Activated naive CD4-positive, alpha-beta T cell treated with anti-CD3 and anti-CD28 coated beads, Interleukin-2, amount 50 U/mL, for 72 hours (primary cell): ENCODE measurements at regions not wholly inside any gene's neighbourhood (a gene's known extent, or its start where the extent isn't known, plus 50 kb on each side); places are given as distances from the start of the nearest gene placed in this dataset.

ENCODE experiments used
- ATAC-seq, 2 donors: fragments of 150-1000 bp; cut with Tn5 transposase; 2 replicates each; pipeline ENCODE4 v1.10.0; 2021; ENCODE audit warnings: mild to moderate bottlenecking in 2 of 2, moderate library complexity in 2 of 2
- DNase-seq, 2 donors: peaks; one replicate each; pipeline ENCODE4 v3.0.0; 2021 to 2022; ENCODE audit warnings: low spot score in 2 of 2
- H3K27ac Mint-ChIP-seq, 2 donors: one replicate each; pipeline ENCODE4 v1.8.0; 2022; ENCODE audit warnings: mild to moderate bottlenecking in 2 of 2, mixed read lengths in 2 of 2
- H3K36me3 Mint-ChIP-seq, 2 donors: one replicate each; pipeline ENCODE4 v1.8.0; 2022; ENCODE audit warnings: mixed read lengths in 2 of 2
- H3K9me3 Mint-ChIP-seq, 2 donors: one replicate each; pipeline ENCODE4 v1.8.0; 2022; ENCODE audit warnings: mixed read lengths in 2 of 2

DNA sequence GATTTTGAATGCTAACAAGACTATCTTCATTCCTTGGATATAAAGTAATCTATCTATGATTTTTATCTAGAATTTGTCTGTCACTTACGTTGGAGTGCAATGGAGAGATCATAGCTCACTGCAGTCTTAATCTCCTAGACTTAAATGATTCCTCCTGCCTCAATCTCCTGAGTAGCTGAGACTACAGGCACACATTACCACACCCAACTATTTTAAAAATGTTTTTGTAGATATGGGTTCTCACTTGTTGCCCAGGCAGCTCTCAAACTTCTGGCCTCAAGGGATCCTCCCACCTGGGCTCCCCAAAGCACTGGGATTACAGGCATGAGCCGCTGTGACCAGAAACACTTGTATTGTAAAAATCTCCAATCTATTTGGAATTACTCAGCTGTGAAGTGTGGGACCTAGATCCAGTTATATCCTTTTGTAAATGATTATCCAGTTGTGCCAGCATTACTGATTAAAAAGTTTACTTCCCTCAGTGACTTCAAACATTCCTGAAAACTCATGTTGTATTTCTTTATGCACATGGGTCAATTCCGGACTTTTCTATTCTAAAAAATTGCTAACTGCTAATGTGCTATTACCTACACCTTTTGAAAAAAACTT lies 1793.8 kb upstream of the WWC1 start:
- H3K9me3 Mint-ChIP-seq: peaks cover 5 to 21% of the 10 kb centered on the region in 2 donors

DNA sequence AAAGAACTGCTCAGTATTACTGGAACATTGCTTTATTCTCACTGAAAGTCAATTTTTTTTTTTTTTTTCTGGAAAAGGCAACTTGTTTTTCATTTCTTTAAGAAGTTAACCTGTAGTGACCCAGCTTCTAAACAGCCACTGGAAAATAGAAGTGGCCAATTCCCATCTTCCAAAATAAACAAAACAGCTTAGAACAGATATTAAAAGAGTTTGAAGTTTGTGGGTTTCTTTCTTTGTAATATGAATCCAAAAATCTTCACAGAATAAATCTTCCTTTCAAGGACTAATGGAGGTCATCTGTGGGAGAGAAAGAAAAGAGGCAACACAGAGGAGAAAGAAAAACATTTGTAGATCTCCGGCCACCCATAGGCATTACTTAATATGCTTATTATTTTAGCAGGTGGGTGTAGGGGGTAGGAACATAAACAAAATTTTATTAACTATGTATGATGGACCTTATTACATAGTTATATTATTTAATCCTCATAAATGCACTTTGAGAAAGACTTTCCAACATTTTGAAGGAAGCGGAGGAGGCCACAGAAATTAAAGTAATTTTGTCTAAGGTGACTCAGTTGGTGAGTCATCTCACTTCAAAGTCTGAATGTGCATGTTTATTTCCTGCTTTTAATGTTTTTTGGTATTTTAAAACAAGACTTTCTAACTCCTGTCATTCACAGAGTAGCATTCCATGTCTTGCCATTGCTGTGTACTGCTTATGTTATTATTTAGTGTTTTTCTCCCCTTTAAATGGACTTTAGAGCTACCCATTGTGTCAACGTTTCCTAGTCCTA lies 1791.8 kb upstream of the WWC1 start:
- Mint-ChIP-seq H3K36me3 (no peaks in the 10 kb centered on the region), H3K27ac (no peak overlapping the region)
- ATAC-seq: no peak

More for the DNA sequence above, 1793.8 kb upstream of the WWC1 start:
- H3K27ac Mint-ChIP-seq: no peak overlapping the region
- no peaks in the 10 kb centered on the region for H3K36me3 Mint-ChIP-seq
- no peak for ATAC-seq
- DNase-seq: no peak

DNA sequence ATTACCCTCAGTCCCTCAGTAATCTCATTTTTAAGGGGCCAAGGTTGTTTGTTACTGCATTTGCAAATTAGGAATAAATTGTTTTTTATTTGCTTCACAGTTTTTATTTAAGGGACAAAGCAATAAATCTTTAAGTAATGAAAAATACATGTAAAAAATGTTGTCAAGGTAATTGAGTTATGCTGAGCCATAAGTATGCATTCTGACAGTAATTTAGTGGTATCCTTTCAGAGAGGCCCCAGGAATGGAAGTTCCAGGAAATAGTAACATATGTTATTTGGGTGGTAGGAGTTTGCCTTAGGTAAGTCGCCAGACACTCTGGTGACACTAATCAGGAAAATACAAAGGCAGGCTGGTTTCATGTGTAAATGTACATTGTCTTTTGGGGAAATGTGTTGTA lies 1787.9 kb upstream of the WWC1 start:
- peaks cover 10 to 24% of the 10 kb centered on the region in 2 donors for H3K9me3 Mint-ChIP-seq
- DNase-seq: no peak
- ATAC-seq: no peak
- H3K27ac Mint-ChIP-seq: no peak overlapping the region
- no peaks in the 10 kb centered on the region for H3K36me3 Mint-ChIP-seq

More for the DNA sequence above, 1791.8 kb upstream of the WWC1 start:
- DNase-seq: no peak
- peaks cover 5 to 22% of the 10 kb centered on the region in 2 donors for H3K9me3 Mint-ChIP-seq

DNA sequence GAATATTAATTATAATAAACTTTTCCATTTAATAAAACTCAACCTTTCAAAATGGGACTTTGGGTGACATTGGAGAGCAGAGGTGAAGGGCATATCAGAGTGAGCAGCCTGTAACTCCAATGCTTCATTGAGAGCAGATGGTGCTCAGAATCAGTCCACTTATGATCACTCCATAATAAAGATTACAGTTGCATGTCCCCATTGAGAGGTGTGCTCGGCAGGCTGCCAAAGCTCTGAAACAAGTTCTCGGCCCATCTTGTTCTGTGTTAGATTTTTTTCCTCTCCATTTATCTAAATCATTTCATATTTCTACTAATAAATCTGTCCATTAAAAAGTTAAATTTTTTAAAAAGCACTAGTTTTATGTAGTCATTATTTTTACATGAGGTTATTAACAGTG lies 1786.4 kb upstream of the WWC1 start:
- H3K36me3 Mint-ChIP-seq: peaks cover 0 to 4% of the 10 kb centered on the region in 2 donors
- ATAC-seq (no peak), DNase-seq (no peak)
- peaks cover 10 to 31% of the 10 kb centered on the region in 2 donors for H3K9me3 Mint-ChIP-seq
- H3K27ac Mint-ChIP-seq: no peak overlapping the region

DNA sequence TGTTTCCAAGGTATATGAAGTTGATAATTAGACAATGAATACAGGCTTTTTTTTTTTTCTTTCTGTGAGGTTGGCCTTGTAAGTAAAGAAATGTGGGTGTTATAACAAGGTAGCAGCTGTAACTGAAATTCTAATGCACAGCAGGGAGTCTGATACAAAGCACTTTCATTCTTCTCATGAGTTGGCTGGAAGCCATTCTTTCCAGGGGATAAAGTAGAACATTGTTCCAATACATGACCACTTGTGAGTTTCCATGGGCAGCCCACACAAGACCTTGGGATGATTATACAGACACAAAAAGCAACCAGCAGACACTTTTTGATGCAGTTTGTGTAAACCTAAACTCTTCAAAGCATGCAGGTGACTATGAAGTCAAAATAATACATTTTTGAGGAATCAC lies 1785.9 kb upstream of the WWC1 start:
- Mint-ChIP-seq H3K36me3 (peaks cover 0 to 4% of the 10 kb centered on the region in 2 donors), H3K27ac (no peak overlapping the region), H3K9me3 (peaks cover 10 to 29% of the 10 kb centered on the region in 2 donors)
- ATAC-seq (no peak), DNase-seq (no peak)

DNA sequence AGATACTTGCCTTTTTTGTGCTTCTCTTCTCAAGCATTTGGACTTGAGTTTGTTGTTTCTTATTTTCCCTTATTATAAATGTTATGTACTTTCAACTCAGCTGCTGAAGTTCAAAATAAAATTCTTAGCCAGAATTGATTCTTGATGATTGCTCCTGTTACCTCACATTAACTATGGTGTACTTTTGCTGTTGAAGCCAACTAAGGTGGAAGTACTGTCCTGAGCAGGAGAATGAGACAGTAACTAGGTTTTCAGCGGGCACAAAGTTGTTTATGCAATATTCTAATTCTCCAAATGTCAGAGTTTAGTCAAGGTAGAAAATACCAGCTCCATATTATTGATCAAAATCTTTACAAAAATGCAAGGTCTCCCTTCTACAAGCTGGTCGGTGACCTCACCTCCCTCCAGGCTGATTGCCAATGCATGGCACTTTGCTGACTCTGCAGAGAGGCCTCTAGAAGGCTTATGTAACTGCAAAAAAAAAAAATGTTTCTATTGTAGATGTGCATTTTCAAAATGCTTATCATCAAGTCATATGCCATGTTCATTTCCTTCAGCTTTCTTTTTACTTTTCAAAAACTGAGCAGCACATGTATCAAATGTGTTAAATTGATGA lies 1783.5 kb upstream of the WWC1 start:
- H3K36me3 Mint-ChIP-seq: peaks cover 0 to 4% of the 10 kb centered on the region in 2 donors

DNA sequence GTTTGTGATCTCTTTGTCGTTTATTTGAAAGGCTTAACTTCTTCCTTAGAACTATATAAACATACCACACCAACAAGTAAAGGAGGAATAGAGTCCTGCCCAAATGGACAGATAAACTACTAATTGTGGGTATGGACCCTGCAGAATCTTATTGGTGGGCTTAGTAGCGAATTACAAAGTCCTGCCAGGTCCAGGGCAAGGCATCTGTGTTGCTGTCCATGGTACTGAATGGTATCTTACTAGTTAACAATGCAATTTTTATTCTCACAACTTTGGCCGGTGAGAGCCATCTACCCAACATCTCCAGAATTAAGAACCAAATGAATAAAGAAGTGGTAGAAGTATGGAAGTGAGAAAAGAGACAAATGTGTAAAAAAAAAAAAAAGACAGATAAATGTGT lies 1782.4 kb upstream of the WWC1 start:
- DNase-seq (no peak), ATAC-seq (no peak)
- Mint-ChIP-seq H3K9me3 (peaks cover 15 to 28% of the 10 kb centered on the region in 2 donors), H3K36me3 (peaks cover 0 to 9% of the 10 kb centered on the region in 2 donors), H3K27ac (no peak overlapping the region)

More for the DNA sequence above, 1783.5 kb upstream of the WWC1 start:
- no peak overlapping the region for H3K27ac Mint-ChIP-seq
- peaks cover 9 to 22% of the 10 kb centered on the region in 2 donors for H3K9me3 Mint-ChIP-seq
- DNase-seq: no peak
- no peak for ATAC-seq

DNA sequence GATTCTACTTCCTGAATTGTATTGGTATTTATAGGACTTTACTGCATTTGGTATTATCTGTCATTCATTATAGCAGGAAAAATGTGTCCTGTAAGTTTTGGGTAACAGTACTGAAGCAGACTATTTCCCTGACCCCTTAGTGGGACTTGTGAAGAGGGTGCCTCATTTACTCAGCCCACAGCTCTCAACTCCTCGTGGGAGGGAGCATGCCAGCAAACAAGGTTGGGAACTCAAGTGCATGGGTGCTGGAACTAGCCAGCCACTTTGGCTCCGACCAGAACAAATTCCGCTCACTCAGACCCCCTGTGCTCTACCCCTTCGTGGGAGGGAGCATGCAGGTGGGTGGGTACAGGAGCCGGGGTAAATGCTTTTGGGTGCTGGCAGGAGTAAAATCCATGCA lies 1773.5 kb upstream of the WWC1 start:
- Mint-ChIP-seq H3K9me3 (peaks cover 15 to 20% of the 10 kb centered on the region in 2 donors), H3K36me3 (peaks cover 0 to 9% of the 10 kb centered on the region in 2 donors), H3K27ac (no peak overlapping the region)
- no peak for DNase-seq
- no peak for ATAC-seq

DNA sequence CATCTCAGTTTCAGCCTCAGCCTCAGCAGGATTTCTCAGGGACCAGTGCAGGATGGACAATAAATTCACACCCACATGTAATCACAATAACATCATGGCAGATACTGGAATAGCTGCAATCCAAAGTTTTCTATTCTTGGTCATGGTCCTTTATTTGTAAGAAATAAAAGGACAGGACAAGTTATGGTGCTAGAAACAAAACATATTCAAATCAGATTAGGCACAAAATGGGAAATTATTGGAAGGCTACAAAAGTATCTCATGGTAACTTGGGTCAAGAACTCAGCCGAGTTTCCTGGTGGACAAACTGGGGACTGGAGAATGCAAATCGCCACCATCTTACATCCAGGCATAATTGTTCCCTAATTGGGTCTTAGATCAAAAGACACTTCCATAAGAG lies 1768.2 kb upstream of the WWC1 start:
- Mint-ChIP-seq H3K36me3 (no peaks in the 10 kb centered on the region), H3K27ac (no peak overlapping the region), H3K9me3 (peaks cover 14 to 17% of the 10 kb centered on the region in 2 donors)
- no peak for ATAC-seq
- no peak for DNase-seq

DNA sequence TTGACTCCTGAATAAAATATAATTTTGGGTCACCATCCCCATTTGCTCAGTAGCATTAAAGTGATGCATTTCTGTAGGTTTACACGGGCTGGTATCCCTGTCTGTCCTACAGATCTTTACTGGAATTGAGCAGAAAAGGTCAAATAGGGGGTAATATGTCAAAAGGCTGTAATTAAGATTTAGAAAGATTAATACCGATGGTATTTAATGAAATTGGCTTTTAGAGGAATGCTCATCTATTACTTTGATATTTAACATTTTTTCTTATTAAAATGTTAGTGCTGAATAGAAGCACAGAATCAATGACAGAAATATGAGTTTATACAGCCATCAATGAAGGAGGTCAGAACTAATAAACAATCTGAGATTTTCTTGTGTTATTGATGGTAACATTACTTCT lies 1762.2 kb upstream of the WWC1 start:
- Mint-ChIP-seq H3K36me3 (no peaks in the 10 kb centered on the region), H3K27ac (no peak overlapping the region), H3K9me3 (peaks cover 9% of the 10 kb centered on the region in 2 donors)
- DNase-seq: no peak
- ATAC-seq: no peak

DNA sequence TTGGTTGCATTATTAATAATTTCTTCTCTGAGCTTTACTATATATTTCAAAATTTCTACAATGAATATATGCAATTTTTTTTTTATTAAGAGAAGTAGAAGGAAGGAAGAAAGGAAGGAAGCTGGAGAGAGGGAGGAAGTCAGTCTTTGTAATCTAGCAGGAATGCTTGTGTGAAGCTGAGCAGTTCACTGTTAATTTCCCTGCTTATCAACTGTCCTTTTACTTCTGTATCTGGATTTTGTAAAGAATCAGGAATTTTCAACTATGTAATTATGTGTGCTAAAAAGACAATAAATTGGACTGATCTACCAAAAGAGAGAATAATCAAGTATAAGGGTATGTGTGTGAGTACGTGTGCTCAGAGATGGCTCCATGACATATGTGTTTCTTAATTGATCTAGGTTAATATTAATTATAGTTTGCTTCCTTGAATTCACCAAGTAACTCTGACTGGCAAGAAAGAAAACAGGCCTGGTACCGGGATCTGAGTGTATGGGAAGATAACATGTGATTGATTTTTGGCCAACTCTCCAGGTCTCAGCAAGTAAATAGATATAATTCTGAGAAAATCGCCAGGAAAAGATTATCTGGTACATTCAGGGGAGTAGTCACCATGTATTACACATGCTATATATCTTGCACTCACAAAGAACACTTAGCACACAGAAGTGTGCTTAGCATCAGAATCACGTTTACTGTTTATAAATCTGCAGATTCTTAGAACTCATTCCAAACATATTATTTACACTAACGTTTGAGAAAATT lies 1758.8 kb upstream of the WWC1 start:
- DNase-seq (no peak), ATAC-seq (no peak)
- Mint-ChIP-seq H3K27ac (no peak overlapping the region), H3K36me3 (no peaks in the 10 kb centered on the region), H3K9me3 (peaks cover 7% of the 10 kb centered on the region in 2 donors)

DNA sequence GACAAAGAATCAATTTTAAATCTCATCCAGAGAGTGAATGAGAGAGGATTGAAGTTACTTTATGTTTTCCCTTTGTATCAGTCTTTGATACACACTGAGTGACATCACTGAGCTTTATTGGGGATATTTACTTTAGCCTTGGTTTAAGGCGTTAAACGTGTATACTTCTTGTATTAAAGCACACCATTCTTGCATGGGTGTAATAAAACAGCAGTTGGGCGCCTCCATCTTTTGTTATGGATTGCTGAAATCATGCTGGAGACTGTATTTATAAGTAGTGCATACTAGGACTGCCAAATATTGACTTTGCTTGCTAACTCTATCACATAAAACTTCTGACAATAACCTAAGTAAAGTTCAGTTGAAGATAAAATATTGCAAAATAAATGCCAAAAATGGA lies 1755.8 kb upstream of the WWC1 start:
- no peaks in the 10 kb centered on the region for H3K36me3 Mint-ChIP-seq
- ATAC-seq (no peak), DNase-seq (no peak)

DNA sequence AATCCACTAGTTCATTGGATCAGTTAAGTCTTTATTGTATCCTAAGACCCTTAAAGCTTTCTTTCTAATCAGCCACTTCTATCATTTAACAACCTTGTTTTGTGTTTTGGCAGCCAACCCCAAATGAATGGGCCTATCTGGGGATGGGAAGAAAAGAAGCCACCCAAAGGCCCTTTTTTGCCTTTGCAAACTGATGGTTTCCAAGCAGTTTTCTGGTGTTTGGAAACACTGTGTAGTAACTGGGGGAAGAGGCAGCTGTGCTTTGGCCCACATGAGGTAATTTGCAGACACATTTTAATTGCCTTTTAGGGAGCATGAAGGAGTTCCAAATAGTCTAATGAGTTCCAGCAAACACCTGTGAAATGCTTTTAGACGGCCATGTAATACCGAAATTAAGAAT lies 1751.3 kb upstream of the WWC1 start:
- Mint-ChIP-seq H3K9me3 (peaks cover 13 to 14% of the 10 kb centered on the region in 2 donors), H3K27ac (no peak overlapping the region), H3K36me3 (no peaks in the 10 kb centered on the region)
- DNase-seq (no peak), ATAC-seq (no peak)

More for the DNA sequence above, 1755.8 kb upstream of the WWC1 start:
- H3K9me3 Mint-ChIP-seq: peaks cover 9 to 14% of the 10 kb centered on the region in 2 donors
- no peak overlapping the region for H3K27ac Mint-ChIP-seq

DNA sequence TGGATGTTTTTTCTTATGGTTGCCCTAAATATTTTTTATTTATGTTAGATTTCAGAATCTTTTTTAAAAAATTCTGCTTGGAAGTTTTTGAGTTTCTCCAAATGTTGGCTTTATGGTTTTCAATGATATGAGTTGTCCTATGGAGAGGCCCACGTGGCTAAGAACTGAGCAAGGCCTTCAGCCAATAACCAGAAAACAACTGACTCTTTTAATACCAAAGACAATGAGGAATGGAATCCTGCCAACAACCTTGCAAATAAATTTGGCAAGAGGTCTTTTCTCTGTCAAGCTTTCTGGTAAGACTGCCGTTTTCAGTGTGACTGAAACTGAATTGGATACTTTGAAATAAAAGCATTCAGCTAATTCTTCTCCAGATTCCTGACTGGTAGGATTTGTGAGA lies 1740.1 kb upstream of the WWC1 start:
- DNase-seq: no peak
- no peak overlapping the region for H3K27ac Mint-ChIP-seq
- peaks cover 8 to 11% of the 10 kb centered on the region in 2 donors for H3K9me3 Mint-ChIP-seq
- no peak for ATAC-seq
- no peaks in the 10 kb centered on the region for H3K36me3 Mint-ChIP-seq

DNA sequence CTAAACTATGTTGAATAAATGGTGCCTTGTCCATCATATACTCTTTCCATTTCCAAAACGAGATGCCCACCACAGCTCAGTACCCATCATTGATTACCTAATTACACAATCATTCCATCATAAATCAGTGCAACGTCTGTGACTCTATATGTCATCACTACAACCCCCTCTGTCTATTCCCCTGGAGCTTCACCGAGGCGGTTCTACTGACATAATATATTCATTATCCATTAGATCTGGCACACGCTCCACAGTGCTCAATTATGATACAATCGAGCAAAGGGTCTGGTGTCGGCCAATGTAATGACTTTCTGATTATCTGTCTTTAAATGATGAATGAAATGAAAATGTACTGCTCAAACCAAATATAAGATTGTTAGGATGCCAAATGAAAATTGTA lies 1737.7 kb upstream of the WWC1 start:
- H3K36me3 Mint-ChIP-seq: no peaks in the 10 kb centered on the region
- peaks cover 8 to 14% of the 10 kb centered on the region in 2 donors for H3K9me3 Mint-ChIP-seq
- H3K27ac Mint-ChIP-seq: no peak overlapping the region
- no peak for DNase-seq
- ATAC-seq: no peak

DNA sequence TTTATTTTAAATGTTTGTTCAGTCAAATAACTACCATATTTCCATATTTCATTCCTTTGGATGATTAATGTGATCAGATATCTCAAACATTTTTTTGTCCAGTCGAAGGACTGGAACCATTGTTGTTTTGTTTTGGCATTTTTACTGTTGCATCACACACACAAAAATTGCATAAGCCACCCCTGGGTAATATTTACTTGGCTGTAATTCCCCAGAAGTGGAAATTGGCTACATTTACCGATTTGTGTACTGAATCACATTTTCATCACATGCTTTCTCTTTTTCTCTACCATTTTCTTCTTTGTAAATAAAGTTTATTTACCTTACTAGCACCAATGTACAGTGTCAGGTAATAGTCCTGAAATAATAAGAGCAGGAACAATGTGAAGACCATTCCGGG lies 1729.7 kb upstream of the WWC1 start:
- Mint-ChIP-seq H3K9me3 (peaks cover 16 to 30% of the 10 kb centered on the region in 2 donors), H3K27ac (no peak overlapping the region), H3K36me3 (no peaks in the 10 kb centered on the region)
- ATAC-seq: no peak
- DNase-seq: no peak

DNA sequence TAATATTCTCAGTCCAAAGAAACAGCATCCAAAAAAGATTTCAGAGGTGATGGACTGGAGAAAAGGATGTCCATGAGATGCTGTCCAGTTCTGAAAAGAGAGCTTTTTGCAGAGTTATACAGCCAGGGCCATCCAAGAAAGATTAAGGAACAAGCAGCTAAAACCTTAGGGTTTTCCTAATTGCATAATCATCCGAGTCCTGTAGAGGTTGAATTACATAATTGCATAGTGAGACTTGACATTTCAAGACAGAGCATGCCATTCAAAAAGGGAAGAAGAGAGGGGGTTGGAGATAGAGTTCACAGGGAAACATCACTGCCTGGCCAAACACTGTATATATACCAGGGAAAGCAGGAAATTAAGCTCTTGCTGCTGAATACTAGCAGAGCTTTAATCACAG lies 1729.2 kb upstream of the WWC1 start:
- H3K9me3 Mint-ChIP-seq: peaks cover 16 to 30% of the 10 kb centered on the region in 2 donors
- DNase-seq (no peak), ATAC-seq (no peak)
- no peaks in the 10 kb centered on the region for H3K36me3 Mint-ChIP-seq
- H3K27ac Mint-ChIP-seq: no peak overlapping the region
